ENCODE measurements at regions not wholly inside any gene's neighbourhood (a gene's known extent, or its start where the extent isn't known, plus 50 kb on each side); places are given as distances from the start of the nearest gene placed in this dataset.

- no peak for FAIRE-seq
- no peak for DNase-seq (ENCODE audit: low spot score)
Observed at GRCh38 chr22:44424359-44424682, 73.7 kb downstream of the RTL6 start.

- DNase-seq (ENCODE audit: low spot score), result no peak
Observed at GRCh38 chr22:44423556-44424358, 74.3 kb downstream of the RTL6 start.

GRCh38 chr22:44422746-44423380 is 75.2 kb downstream of the RTL6 start:
- DNase-seq (ENCODE audit: low spot score) (no peak), FAIRE-seq (no peak)

More at GRCh38 chr22:44423556-44424358, 74.3 kb downstream of the RTL6 start:
- no peak for FAIRE-seq

- no peak for FAIRE-seq
- no peak for DNase-seq (ENCODE audit: low spot score)
Observed at GRCh38 chr22:44419429-44419828, 78.6 kb downstream of the RTL6 start.

GRCh38 chr22:44413211-44413610 is 84.8 kb downstream of the RTL6 start:
- FAIRE-seq (no peak), DNase-seq (ENCODE audit: low spot score) (no peak)

GRCh38 chr22:44412136-44412731 is 85.8 kb downstream of the RTL6 start:
- FAIRE-seq, result no peak
- no peak for DNase-seq (ENCODE audit: low spot score)

- no peak for FAIRE-seq
Observed at GRCh38 chr22:44411226-44412135, 86.6 kb downstream of the RTL6 start.

GRCh38 chr22:44410451-44410991 is 87.5 kb downstream of the RTL6 start:
- no peak for FAIRE-seq

More at GRCh38 chr22:44411226-44412135, 86.6 kb downstream of the RTL6 start:
- DNase-seq (ENCODE audit: low spot score), result no peak

GRCh38 chr22:44409974-44410316 is 88.1 kb downstream of the RTL6 start:
- DNase-seq (ENCODE audit: low spot score) (no peak), FAIRE-seq (no peak)

More at GRCh38 chr22:44410451-44410991, 87.5 kb downstream of the RTL6 start:
- no peak for DNase-seq (ENCODE audit: low spot score)

GRCh38 chr22:44409211-44409973 is 88.6 kb downstream of the RTL6 start:
- no peak for DNase-seq (ENCODE audit: low spot score)
- no peak for FAIRE-seq

GRCh38 chr22:44408829-44409192 is 89.2 kb downstream of the RTL6 start:
- FAIRE-seq (no peak), DNase-seq (ENCODE audit: low spot score) (no peak)

GRCh38 chr22:44407987-44408828 is 89.8 kb downstream of the RTL6 start:
- FAIRE-seq, result peak; percentile 27
- no peak for DNase-seq (ENCODE audit: low spot score)

GRCh38 chr22:44407171-44407986 is 90.7 kb downstream of the RTL6 start:
- FAIRE-seq, result peak; percentile 37
- no peak for DNase-seq (ENCODE audit: low spot score)

- DNase-seq (ENCODE audit: low spot score) (no peak), FAIRE-seq (no peak)
Observed at GRCh38 chr22:44406341-44407170, 91.5 kb downstream of the RTL6 start.

- DNase-seq (ENCODE audit: low spot score) (no peak), FAIRE-seq (no peak)
Observed at GRCh38 chr22:44405661-44406060, 92.4 kb downstream of the RTL6 start.

- FAIRE-seq (no peak), DNase-seq (ENCODE audit: low spot score) (no peak)
Observed at GRCh38 chr22:44404341-44405020, 91.7 kb upstream of the SHISAL1 start.

- FAIRE-seq (no peak), DNase-seq (ENCODE audit: low spot score) (no peak)
Observed at GRCh38 chr22:44403602-44404329, 91.0 kb upstream of the SHISAL1 start.

Measured in urothelium cell line (cell line).